ENCODE measurements at regions not wholly inside any gene's neighbourhood (a gene's known extent, or its start where the extent isn't known, plus 50 kb on each side); places are given as distances from the start of the nearest gene placed in this dataset.
"Not testable (repeated sequence)": the region's sequence is repeated elsewhere in the genome, so short reads cannot be mapped to it uniquely, and the experiment has no call there.

DNA sequence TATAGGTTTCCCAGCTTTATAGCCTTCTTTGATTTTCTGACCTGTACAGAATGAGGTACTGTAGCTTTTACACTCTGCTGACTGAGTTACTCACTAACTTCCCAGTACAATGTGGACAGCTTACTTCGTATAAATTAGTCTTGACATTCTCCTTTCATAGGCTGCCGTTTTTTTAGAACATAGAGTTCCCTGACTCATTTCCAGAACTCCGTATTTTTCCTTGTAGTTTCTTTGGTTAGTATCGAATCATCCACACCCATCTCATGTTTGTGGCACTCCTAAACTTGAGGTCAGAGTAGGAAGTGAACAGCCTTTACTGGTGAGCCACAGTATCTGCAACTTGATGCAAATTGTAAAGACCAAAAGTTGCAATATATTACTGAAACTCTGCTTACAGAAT, 303.9 kb downstream of the SLITRK5 start:
- TF ChIP-seq HES2 (IDR thresholded peaks at IDR 0.05) (no peak), ESRRA (IDR thresholded peaks at IDR 0.05; ENCODE audit: borderline replicate concordance, low read length) (no peak), HMGXB4 (CRISPR knock-in tag; IDR thresholded peaks at IDR 0.05; ENCODE audit: borderline replicate concordance) (no peak), CEBPB (IDR thresholded peaks at IDR 0.05) (no peak), RAD21 (conservative IDR thresholded peaks at IDR 0.05 in 1 of 2, IDR thresholded peaks at IDR 0.05 in 1 of 2) (no peak), ZC3H11A (IDR thresholded peaks at IDR 0.05) (no peak), ELK1 (IDR thresholded peaks at IDR 0.05; ENCODE audit: low read depth, low read length) (no peak), ZNF302 (CRISPR knock-in tag; IDR thresholded peaks at IDR 0.05) (no peak), PHF8 (IDR thresholded peaks at IDR 0.05; ENCODE audit: borderline replicate concordance, low read depth) (no peak), RFX5 (IDR thresholded peaks at IDR 0.05) (no peak), USF2 (IDR thresholded peaks at IDR 0.05) (no peak), MYC (IDR thresholded peaks at IDR 0.05; ENCODE audit: borderline replicate concordance, low read length) (no peak), EHF (CRISPR knock-in tag; IDR thresholded peaks at IDR 0.05) (no peak), NR3C1 (IDR thresholded peaks at IDR 0.05) (no peak), MAZ (IDR thresholded peaks at IDR 0.05; ENCODE audit: borderline replicate concordance, low read depth, low read length) (no peak), TP53 (CRISPR knock-in tag; IDR thresholded peaks at IDR 0.05) (no peak), CBX2 (IDR thresholded peaks at IDR 0.05; ENCODE audit: borderline replicate concordance, low read depth) (no peak), HOXA7 (CRISPR knock-in tag; IDR thresholded peaks at IDR 0.05) (no peak), RARB (CRISPR knock-in tag; IDR thresholded peaks at IDR 0.05) (no peak)
- TF ChIP-seq, protein P1, sequence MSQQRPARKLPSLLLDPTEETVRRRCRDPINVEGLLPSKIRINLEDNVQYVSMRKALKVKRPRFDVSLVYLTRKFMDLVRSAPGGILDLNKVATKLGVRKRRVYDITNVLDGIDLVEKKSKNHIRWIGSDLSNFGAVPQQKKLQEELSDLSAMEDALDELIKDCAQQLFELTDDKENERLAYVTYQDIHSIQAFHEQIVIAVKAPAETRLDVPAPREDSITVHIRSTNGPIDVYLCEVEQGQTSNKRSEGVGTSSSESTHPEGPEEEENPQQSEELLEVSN (IDR thresholded peaks at IDR 0.05; ENCODE audit: borderline replicate concordance, low read depth): no peak
- H3K4me2 ChIP-seq: no peak overlapping the region
- FAIRE-seq: no peak
- no peak for DNase-seq (ENCODE audit: low read depth in 1 of 2, low spot score in 1 of 2)
- ChIA-PET POLR2A (no interaction called here), CTCF (no interaction called here)
- WGBS (ENCODE audit: missing lambda C conversion rate): 13% methylated on average over 4 of the region's 4 CpGs
- no peaks in the 10 kb centered on the region for H3K9me3 ChIP-seq
- no peak for ATAC-seq
- H3K4me3 ChIP-seq: no peak overlapping the region
- no peak overlapping the region for H3K27ac ChIP-seq
- no peaks in the 10 kb centered on the region for H3K4me1 ChIP-seq

DNA sequence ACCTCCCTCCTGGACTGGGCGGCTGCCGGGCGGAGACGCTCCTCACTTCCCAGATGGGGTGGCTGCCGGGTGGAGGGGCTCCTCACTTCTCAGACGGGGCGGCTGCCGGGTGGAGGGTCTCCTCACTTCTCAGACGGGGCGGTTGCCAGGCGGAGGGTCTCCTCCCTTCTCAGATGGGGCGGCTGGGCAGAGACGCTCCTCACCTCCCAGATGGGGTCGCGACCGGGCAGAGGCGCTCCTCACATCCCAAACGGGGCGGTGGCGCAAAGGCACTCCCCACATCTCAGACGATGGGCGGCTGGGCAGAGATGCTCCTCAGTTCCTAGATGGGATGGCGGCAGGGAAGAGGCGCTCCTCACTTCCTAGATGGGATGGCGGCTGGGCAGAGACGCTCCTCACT, 305.5 kb downstream of the SLITRK5 start:
- H3K4me2 ChIP-seq; DNase-seq (ENCODE audit: low read depth in 1 of 2, low spot score in 1 of 2); H3K9me3 ChIP-seq; H3K27ac ChIP-seq; CTCF ChIA-PET; FAIRE-seq; H3K4me3 ChIP-seq; H3K4me1 ChIP-seq; ATAC-seq; POLR2A ChIA-PET: not testable (repeated sequence)
- WGBS (ENCODE audit: missing lambda C conversion rate): no CpG with 5 or more reads among the region's 26 CpGs

- FAIRE-seq: no peak
- WGBS (ENCODE audit: missing lambda C conversion rate): 29% methylated on average over 2 of the region's 2 CpGs
- TF ChIP-seq HMGXB4 (CRISPR knock-in tag; IDR thresholded peaks at IDR 0.05; ENCODE audit: borderline replicate concordance) (no peak), JUNB (IDR thresholded peaks at IDR 0.05) (no peak), KDM5A (IDR thresholded peaks at IDR 0.05) (no peak), FOSL2 (IDR thresholded peaks at IDR 0.05) (no peak), FOSL2 (CRISPR knock-in tag; IDR thresholded peaks at IDR 0.05) (no peak), RNF2 (IDR thresholded peaks at IDR 0.05; ENCODE audit: borderline replicate concordance, low read depth) (no peak), FOXS1 (CRISPR knock-in tag; IDR thresholded peaks at IDR 0.05) (no peak), RCOR1 (IDR thresholded peaks at IDR 0.05; ENCODE audit: low read depth, low read length) (no peak), ELK1 (IDR thresholded peaks at IDR 0.05; ENCODE audit: low read depth, low read length) (no peak), RARB (CRISPR knock-in tag; IDR thresholded peaks at IDR 0.05) (no peak), ESRRA (IDR thresholded peaks at IDR 0.05; ENCODE audit: borderline replicate concordance, low read length) (no peak), NR3C1 (IDR thresholded peaks at IDR 0.05) (no peak)
Measured at GRCh38 chr13:87981416-87981815, 310.2 kb downstream of the SLITRK5 start.

More at GRCh38 chr13:87981416-87981815, 310.2 kb downstream of the SLITRK5 start:
- Histone ChIP-seq H3K27ac (no peak overlapping the region), H3K4me1 (no peaks in the 10 kb centered on the region), H3K9me3 (no peaks in the 10 kb centered on the region), H3K4me2 (no peak overlapping the region), H3K4me3 (no peak overlapping the region)
- DNase-seq (ENCODE audit: low read depth in 1 of 2, low spot score in 1 of 2) (no peak), ATAC-seq (no peak)
- CTCF ChIA-PET: no interaction called here
- POLR2A ChIA-PET: no interaction called here
